GM12878 (cell line): ENCODE measurements at regions not wholly inside any gene's neighbourhood (a gene's known extent, or its start where the extent isn't known, plus 50 kb on each side); places are given as distances from the start of the nearest gene placed in this dataset.

Experiments used
- ATAC-seq: fragments of 200-7000 bp; cut with Tn5 transposase; 3 replicates; pipeline ENCODE4 v1.9.1; 2020; ENCODE audit warnings: mild to moderate bottlenecking, moderate library complexity
- BruUV-seq: library from RNA; stranded (reverse); fragments of 400-500 nt; replicated peaks from 2 replicates; lab custom pipeline; 2021; lab: Mats Ljungman, UMichigan
- CTCF ChIA-PET: fragments of 300-600 bp; sonication (Branson Sonifier 250); formaldehyde crosslinking; extraction: SDS; loops from one replicate; lab custom pipeline; 2021; ENCODE audit warnings: inconsistent platforms; lab: Yijun Ruan, JAX
- POLR2A ChIA-PET: fragments of 350-600 bp; formaldehyde crosslinking; extraction: SDS; loops from one replicate; lab custom pipeline; 2021; ENCODE audit warnings: inconsistent platforms; lab: Charles Lee
- RAD21 ChIA-PET: fragments of 300-600 bp; sonication (Branson Sonifier 250); formaldehyde crosslinking; loops from one replicate; lab custom pipeline; 2023; ENCODE audit warnings: antibody characterized with exemption; ENCODE audit not compliant: unreplicated experiment; lab: Charles Lee
- SMC1A ChIA-PET: fragments of 300-600 bp; sonication (Branson Sonifier 250); formaldehyde crosslinking; loops from one replicate; lab custom pipeline; 2023; ENCODE audit not compliant: unreplicated experiment, uncharacterized antibody; lab: Charles Lee
- DNase-seq: peaks from one replicate; pipeline ENCODE4 v3.0.0-alpha.2; 2011; ENCODE audit warnings: low read depth, low spot score
- FAIRE-seq: peaks from 3 replicates; lab custom pipeline; 2011; peaks lifted over from hg19 to GRCh38; lab: Jason Lieb, UNC
- H2AFZ ChIP-seq: 2 replicates; pipeline ENCODE4 v1.6.0; 2011; ENCODE audit warnings: low read depth, low read length, control low read depth; ENCODE audit not compliant: control insufficient read depth
- H3K27ac ChIP-seq: 2 replicates; pipeline ENCODE4 v1.5.1; 2011; ENCODE audit warnings: control low read depth; ENCODE audit not compliant: control insufficient read depth, insufficient read depth
- H3K27me3 ChIP-seq, 2 experiments: replicated peaks in 1 of 2; 2 replicates each; pipeline versions ENCODE4 v1.6.0 to v1.6.1; 2011; ENCODE audit warnings: low read length in 1 of 2; ENCODE audit not compliant: control insufficient read depth in 2 of 2, insufficient read depth in 2 of 2
- H3K36me3 ChIP-seq, 2 experiments: 2 replicates each; pipeline ENCODE4 v1.5.1; 2011; ENCODE audit warnings: low read length in 1 of 2; ENCODE audit not compliant: control insufficient read depth in 2 of 2, insufficient read depth in 2 of 2
- H3K4me1 ChIP-seq: 2 replicates; pipeline ENCODE4 v1.6.1; 2011; ENCODE audit warnings: mild to moderate bottlenecking, low read length, moderate library complexity, mixed read lengths; ENCODE audit not compliant: control insufficient read depth, insufficient read depth
- H3K4me2 ChIP-seq: 2 replicates; pipeline ENCODE4 v1.6.0; 2011; ENCODE audit warnings: control low read depth; ENCODE audit not compliant: control insufficient read depth, insufficient read depth
- H3K4me3 ChIP-seq: fragments of 200-600 bp; sonication (generic); 2 replicates; pipeline ENCODE4 v1.5.1; 2016
- H3K79me2 ChIP-seq: 2 replicates; pipeline ENCODE4 v1.6.0; 2011; ENCODE audit warnings: low read length; ENCODE audit not compliant: control insufficient read depth, insufficient read depth
- H3K9ac ChIP-seq: 2 replicates; pipeline ENCODE4 v1.8.0; 2011; ENCODE audit warnings: low read length, control low read depth, mixed read lengths; ENCODE audit not compliant: control insufficient read depth, insufficient read depth
- H3K9me3 ChIP-seq: replicated peaks from 3 replicates; pipeline ENCODE4 v1.5.1; 2011; ENCODE audit warnings: mild to moderate bottlenecking, low read length; ENCODE audit not compliant: control insufficient read depth, insufficient read depth
- H4K20me1 ChIP-seq: 2 replicates; pipeline ENCODE4 v1.6.0; 2011; ENCODE audit not compliant: control insufficient read depth, insufficient read depth
- ATF7 ChIP-seq: fragments of 450-650 bp; IDR thresholded peaks from 2 replicates; pipeline ENCODE4 v1.6.1; 2016; ENCODE audit warnings: low read depth, mild to moderate bottlenecking
- BACH1 ChIP-seq: fragments of 450-650 bp; IDR thresholded peaks from 2 replicates; pipeline ENCODE4 v1.6.1; 2017; ENCODE audit warnings: mild to moderate bottlenecking, borderline replicate concordance
- BHLHE40 ChIP-seq, 2 experiments: fragments of 450-650 bp in 1 of 2; IDR thresholded peaks; 2 replicates each; pipeline ENCODE4 v1.6.1; 2011 to 2017; ENCODE audit warnings: low read depth in 2 of 2, borderline replicate concordance in 1 of 2, improper control_type of control experiment in 1 of 2, low read length in 1 of 2, mild to moderate bottlenecking in 1 of 2
- CBX5 ChIP-seq: sonication (generic); IDR thresholded peaks from 2 replicates; pipeline ENCODE4 v1.6.1; 2016; ENCODE audit warnings: low read depth, moderate library complexity, mild to moderate bottlenecking, inconsistent platforms
- ESRRA ChIP-seq: IDR thresholded peaks from 2 replicates; pipeline ENCODE4 v1.6.1; 2012; ENCODE audit warnings: mild to moderate bottlenecking, low read length, improper control_type of control experiment
- FOXK2 ChIP-seq: fragments of 450-650 bp; IDR thresholded peaks from 2 replicates; pipeline ENCODE4 v1.6.1; 2017; ENCODE audit warnings: mild to moderate bottlenecking, moderate library complexity
- KDM1A ChIP-seq: fragments of 200-600 bp; sonication (generic); IDR thresholded peaks from 2 replicates; pipeline ENCODE4 v1.6.1; 2016; ENCODE audit warnings: borderline replicate concordance
- MYB ChIP-seq: fragments of 150-350 bp; IDR thresholded peaks from 2 replicates; pipeline ENCODE4 v1.6.1; 2014; ENCODE audit warnings: mild to moderate bottlenecking, low read depth, low read length, borderline replicate concordance
- NFYB ChIP-seq: IDR thresholded peaks from 2 replicates; pipeline ENCODE4 v1.6.1; 2011; ENCODE audit warnings: low read depth, mild to moderate bottlenecking, low read length, improper control_type of control experiment, moderate library complexity; ENCODE audit not compliant: insufficient read depth
- PML ChIP-seq: IDR thresholded peaks from 2 replicates; pipeline ENCODE4 v1.6.1; 2012; ENCODE audit warnings: low read length, inconsistent platforms
- ZNF384 ChIP-seq: IDR thresholded peaks from 2 replicates; pipeline ENCODE4 v1.6.1; 2012; ENCODE audit warnings: low read depth, mild to moderate bottlenecking, low read length, improper control_type of control experiment, borderline replicate concordance
- WGBS: methylation state at CpG from one replicate; pipeline ENCODE4 v1.1.6; 2016; ENCODE audit warnings: low lambda C conversion rate; ENCODE audit not compliant: insufficient replicate concordance, insufficient coverage; ENCODE audit errors: missing lambda C conversion rate; 5-methylcytosine and 5-hydroxymethylcytosine counted together
- in situ Hi-C: fragments of 300-500 bp; cut with MboI; formaldehyde crosslinking; loops from 9 replicates; pipeline ENCODE4 v1.14.3; 2018; ENCODE audit warnings: mixed read lengths
- intact Hi-C: fragments of 100-400 bp; cut with micrococcal nuclease; formaldehyde crosslinking; loops from one replicate; pipeline ENCODE4 v1.14.2; 2022; ENCODE audit not compliant: unreplicated experiment

DNA sequence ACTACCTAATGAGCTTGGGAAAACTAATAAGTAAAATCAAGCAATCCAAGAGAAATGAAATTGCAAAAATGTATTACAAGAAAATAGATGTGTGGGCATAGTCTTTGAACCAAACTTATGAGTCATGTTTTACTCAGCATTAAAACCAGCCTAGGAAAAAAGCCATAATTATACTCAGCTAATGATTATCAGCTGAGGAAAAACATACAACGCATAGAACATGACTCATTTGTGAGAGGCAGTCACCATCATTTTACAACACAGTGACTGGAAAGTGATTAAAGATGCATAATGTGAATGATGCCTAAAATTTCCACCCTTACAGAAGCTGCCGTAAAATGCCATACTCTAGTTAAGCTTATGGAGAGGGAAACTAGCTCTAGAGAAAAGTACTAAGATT is 238.0 kb upstream of the EOMES start:
- no peak overlapping the region for H2AFZ ChIP-seq
- H3K27me3 ChIP-seq, result no peaks in the 10 kb centered on the region
- intact Hi-C loops (no loop called here), in situ Hi-C loops (no loop called here)
- RAD21 ChIA-PET, result interaction anchor here (1.1 to 1.7 kb wide), 3 partner anchors 10 to 238 kb away, joined by 3 to 5 read pairs (median 4); partner anchors contain the start of gene EOMES
- H3K4me1 ChIP-seq, result no peaks in the 10 kb centered on the region
- SMC1A ChIA-PET, result interaction anchor here (0.7 to 3.8 kb wide), 10 partner anchors 11 to 368 kb away, joined by 3 to 25 read pairs (median 3); no protein-coding TSS in a partner anchor
- no peaks in the 10 kb centered on the region for H3K9me3 ChIP-seq
- CTCF ChIA-PET, result interaction anchor here (0.6 to 2.9 kb wide), 6 partner anchors 8 to 368 kb away, joined by 3 to 14 read pairs (median 4); no protein-coding TSS in a partner anchor
- WGBS, result 74% methylated on average over 2 of the region's 2 CpGs
- no peak overlapping the region for H3K4me2 ChIP-seq
- POLR2A ChIA-PET, result interaction anchor here (1.3 kb wide), 1 partner anchor 16 kb away, joined by 3 read pairs; no protein-coding TSS in a partner anchor
- no TSS peak for BruUV-seq
- no peaks in the 10 kb centered on the region for H3K79me2 ChIP-seq
- no peaks in the 10 kb centered on the region for H3K36me3 ChIP-seq
- no peak for DNase-seq
- no peak overlapping the region for H3K4me3 ChIP-seq
- H4K20me1 ChIP-seq, result no peaks in the 10 kb centered on the region
- TF ChIP-seq ATF7, result peak; percentile 23; the same call in 1 of the 2 replicates
- no peak for TF ChIP-seq FOXK2
- TF ChIP-seq BACH1, result peak; percentile 48; the same call in 1 of the 2 replicates
- no peak overlapping the region for H3K9ac ChIP-seq
- ATAC-seq, result peak; percentile 35
- FAIRE-seq, result no peak
- no peak overlapping the region for H3K27ac ChIP-seq

DNA sequence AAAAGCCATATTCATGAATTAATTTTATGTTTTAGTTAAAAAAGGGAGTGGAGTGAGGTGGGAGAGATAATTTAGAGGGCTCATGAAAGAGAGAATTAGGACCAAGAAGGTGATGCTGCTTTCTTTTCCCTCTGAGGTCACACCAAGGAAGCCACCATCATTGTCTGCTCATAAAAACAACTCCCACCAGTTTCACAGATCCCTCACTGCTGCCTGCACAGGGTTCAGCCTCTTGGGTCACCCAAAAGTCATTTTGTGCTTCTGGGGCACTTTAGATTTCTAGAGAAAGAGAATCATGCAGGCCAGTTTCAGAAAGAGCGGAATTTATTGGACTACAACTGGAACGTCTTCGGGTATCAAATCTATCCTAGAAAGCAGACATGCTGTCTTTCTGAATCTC is 241.4 kb upstream of the EOMES start:
- FAIRE-seq, result peak; percentile 18
- intact Hi-C loops, result no loop called here
- Histone ChIP-seq H3K9me3 (no peaks in the 10 kb centered on the region), H3K27me3 (no peaks in the 10 kb centered on the region), H3K4me1 (no peaks in the 10 kb centered on the region), H3K4me2 (no peak overlapping the region), H3K36me3 (no peaks in the 10 kb centered on the region), H3K4me3 (no peak overlapping the region), H3K27ac (no peak overlapping the region), H2AFZ (no peak overlapping the region), H3K9ac (no peak overlapping the region), H3K79me2 (no peaks in the 10 kb centered on the region), H4K20me1 (no peaks in the 10 kb centered on the region)
- in situ Hi-C loops, result no loop called here
- ChIA-PET POLR2A (no interaction called here), RAD21 (interaction anchor here (0.7 kb wide), 1 partner anchor 8 kb away, joined by 3 read pairs; no protein-coding TSS in a partner anchor), CTCF (no interaction called here), SMC1A (interaction anchor here (2.8 kb wide), 1 partner anchor 18 kb away, joined by 13 read pairs; no protein-coding TSS in a partner anchor)
- 48% methylated on average over 3 of the region's 3 CpGs for WGBS
- peak; percentile 23; the same call in 2 of the 3 replicates for ATAC-seq
- no TSS peak for BruUV-seq
- TF ChIP-seq PML, result no peak
- TF ChIP-seq KDM1A, result no peak
- no peak for TF ChIP-seq CBX5
- TF ChIP-seq ESRRA, result no peak
- no peak for TF ChIP-seq BHLHE40 (IDR thresholded peaks at IDR 0.05; ENCODE audit: borderline replicate concordance in 1 of 2, low read depth in 2 of 2, low read length in 1 of 2)
- TF ChIP-seq NFYB, result no peak
- TF ChIP-seq MYB, result no peak
- no peak for TF ChIP-seq FOXK2
- TF ChIP-seq ZNF384, result no peak
- no peak for DNase-seq
